ENCODE measurements at regions not wholly inside any gene's neighbourhood (a gene's known extent, or its start where the extent isn't known, plus 50 kb on each side); places are given as distances from the start of the nearest gene placed in this dataset.

- DNase-seq: no peak
- H3K4me1 ChIP-seq: no peaks in the 10 kb centered on the region
- TF ChIP-seq CTCF (IDR thresholded peaks at IDR 0.05; ENCODE audit: borderline replicate concordance): no peak
- H3K27me3 ChIP-seq (ENCODE audit: low read depth): no peaks in the 10 kb centered on the region
- no peak overlapping the region for H3K4me3 ChIP-seq
- no peak overlapping the region for H3K27ac ChIP-seq (replicated peaks)
- no peaks in the 10 kb centered on the region for H3K36me3 ChIP-seq
- no peaks in the 10 kb centered on the region for H3K9me3 ChIP-seq (replicated peaks)
- intact Hi-C loops (cut with micrococcal nuclease): no loop called here
These were observed 498.2 kb upstream of the CITED2 start for GRCh38 chr6:139872665-139873064.

GRCh38 chr6:139871803-139872510 lies 497.5 kb upstream of the CITED2 start:
- intact Hi-C loops (cut with micrococcal nuclease): no loop called here

GRCh38 chr6:139871165-139871710 lies 496.8 kb upstream of the CITED2 start:
- Histone ChIP-seq H3K27ac (replicated peaks) (no peak overlapping the region), H3K36me3 (no peaks in the 10 kb centered on the region), H3K4me1 (no peaks in the 10 kb centered on the region), H3K4me3 (no peak overlapping the region), H3K9me3 (replicated peaks) (no peaks in the 10 kb centered on the region), H3K27me3 (ENCODE audit: low read depth) (no peaks in the 10 kb centered on the region)
- DNase-seq: no peak
- no peak for TF ChIP-seq CTCF (IDR thresholded peaks at IDR 0.05; ENCODE audit: borderline replicate concordance)
- intact Hi-C loops (cut with micrococcal nuclease): no loop called here

More at GRCh38 chr6:139871803-139872510, 497.5 kb upstream of the CITED2 start:
- Histone ChIP-seq H3K9me3 (replicated peaks) (no peaks in the 10 kb centered on the region), H3K27ac (replicated peaks) (no peak overlapping the region), H3K4me1 (no peaks in the 10 kb centered on the region), H3K27me3 (ENCODE audit: low read depth) (no peaks in the 10 kb centered on the region), H3K36me3 (no peaks in the 10 kb centered on the region), H3K4me3 (no peak overlapping the region)
- DNase-seq: no peak
- TF ChIP-seq CTCF (IDR thresholded peaks at IDR 0.05; ENCODE audit: borderline replicate concordance): no peak

- TF ChIP-seq CTCF (IDR thresholded peaks at IDR 0.05; ENCODE audit: borderline replicate concordance): no peak
- Histone ChIP-seq H3K9me3 (replicated peaks) (no peaks in the 10 kb centered on the region), H3K27me3 (ENCODE audit: low read depth) (no peaks in the 10 kb centered on the region), H3K27ac (replicated peaks) (no peak overlapping the region), H3K4me3 (no peak overlapping the region), H3K36me3 (no peaks in the 10 kb centered on the region), H3K4me1 (no peaks in the 10 kb centered on the region)
- intact Hi-C loops (cut with micrococcal nuclease): no loop called here
- DNase-seq: no peak
These were observed 494.1 kb upstream of the CITED2 start for GRCh38 chr6:139868576-139868975.

- no peak for TF ChIP-seq CTCF (IDR thresholded peaks at IDR 0.05; ENCODE audit: borderline replicate concordance)
These were observed 489.5 kb upstream of the CITED2 start for GRCh38 chr6:139863964-139864363.

More at GRCh38 chr6:139863964-139864363, 489.5 kb upstream of the CITED2 start:
- no peaks in the 10 kb centered on the region for H3K36me3 ChIP-seq
- no peak overlapping the region for H3K4me3 ChIP-seq
- H3K9me3 ChIP-seq (replicated peaks): no peaks in the 10 kb centered on the region
- no peak for DNase-seq
- intact Hi-C loops (cut with micrococcal nuclease): no loop called here
- H3K27ac ChIP-seq (replicated peaks): no peak overlapping the region
- H3K4me1 ChIP-seq: no peaks in the 10 kb centered on the region
- no peaks in the 10 kb centered on the region for H3K27me3 ChIP-seq (ENCODE audit: low read depth)
